ENCODE measurements at regions not wholly inside any gene's neighbourhood (a gene's known extent, or its start where the extent isn't known, plus 50 kb on each side); places are given as distances from the start of the nearest gene placed in this dataset.

DNA sequence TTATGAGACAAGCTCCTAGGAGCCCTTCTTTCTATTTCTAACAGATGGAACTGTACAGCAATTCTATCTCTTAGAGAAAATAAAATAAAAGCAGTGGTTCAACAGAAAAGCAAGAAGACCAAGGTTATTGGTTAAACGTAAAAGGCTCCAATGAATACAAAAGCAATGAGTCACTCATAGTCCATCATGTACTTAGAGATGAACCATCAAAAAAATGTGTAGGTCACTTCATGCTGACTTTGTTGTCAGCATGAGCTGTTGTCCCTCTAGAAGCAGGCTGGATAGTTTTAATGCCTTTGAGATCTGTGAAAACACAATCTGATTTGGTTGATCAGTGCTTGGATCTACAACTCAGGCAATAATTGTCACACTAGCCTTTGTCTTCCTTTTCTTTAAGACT, 378.6 kb upstream of the ANXA10 start:
- ATAC-seq (no peak), DNase-seq (no peak)
- intact Hi-C loops (cut with DNase I, micrococcal nuclease), result no loop called here
- no peaks in the 10 kb centered on the region for H3K27me3 Mint-ChIP-seq
- no peaks in the 10 kb centered on the region for H3K4me1 Mint-ChIP-seq
- no peak overlapping the region for H3K27ac Mint-ChIP-seq
- ChIA-PET POLR2A (no interaction called here), CTCF (interaction anchor here (0.5 kb wide), 1 partner anchor 1367 kb away, joined by 3 read pairs; no protein-coding TSS in a partner anchor)
- no peak overlapping the region for H3K4me3 Mint-ChIP-seq
- H3K9me3 Mint-ChIP-seq (ENCODE audit: low read depth), result peaks cover 2% of the 10 kb centered on the region
- no peaks in the 10 kb centered on the region for H3K36me3 Mint-ChIP-seq (ENCODE audit: low read depth)

DNA sequence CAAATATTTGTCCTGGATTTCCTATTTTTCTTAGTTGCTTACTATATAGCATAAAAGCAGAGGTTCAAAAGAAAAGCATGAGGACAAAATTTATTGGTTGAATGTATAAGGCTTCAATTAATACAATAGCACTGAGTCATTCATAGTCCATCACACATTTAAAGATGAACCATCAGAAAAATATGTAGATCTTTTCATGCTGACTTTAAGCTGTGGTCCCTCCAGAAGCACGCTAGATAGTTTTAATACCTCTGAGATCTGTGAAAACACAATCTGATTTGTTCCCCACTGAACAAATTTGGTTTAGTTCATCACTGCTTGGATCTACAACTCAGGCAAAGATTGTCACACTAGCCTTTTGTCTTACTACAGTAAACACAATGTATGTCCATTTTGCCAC, 377.2 kb upstream of the ANXA10 start:
- no peak overlapping the region for H3K4me3 Mint-ChIP-seq

DNA sequence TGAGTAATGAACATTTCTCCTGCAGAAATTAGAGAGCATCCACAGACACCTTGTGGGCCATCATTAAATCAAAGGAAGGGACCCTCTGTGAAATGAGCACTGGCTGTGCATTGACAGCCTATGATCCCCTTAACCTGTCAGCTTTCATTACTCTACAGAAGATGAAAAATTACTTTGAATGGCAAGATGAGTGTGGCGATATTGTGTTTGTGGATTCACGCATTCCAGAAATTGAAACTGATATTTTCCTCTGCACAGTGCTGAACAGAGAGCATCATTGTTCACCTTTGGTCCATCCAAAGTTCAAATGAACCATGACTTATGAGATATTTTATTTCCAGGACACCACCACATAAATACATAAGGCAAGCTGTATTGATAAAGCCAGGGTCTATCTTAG, 374.8 kb upstream of the ANXA10 start:
- Mint-ChIP-seq H3K36me3 (ENCODE audit: low read depth) (no peaks in the 10 kb centered on the region), H3K4me3 (no peak overlapping the region), H3K4me1 (no peaks in the 10 kb centered on the region), H3K9me3 (ENCODE audit: low read depth) (no peaks in the 10 kb centered on the region), H3K27me3 (no peaks in the 10 kb centered on the region), H3K27ac (no peak overlapping the region)
- ATAC-seq (no peak), DNase-seq (no peak)
- ChIA-PET CTCF (no interaction called here), POLR2A (no interaction called here)
- intact Hi-C loops (cut with DNase I, micrococcal nuclease), result no loop called here

More for the DNA sequence above, 377.2 kb upstream of the ANXA10 start:
- DNase-seq (no peak), ATAC-seq (no peak)
- no peak overlapping the region for H3K27ac Mint-ChIP-seq
- CTCF ChIA-PET, result no interaction called here
- intact Hi-C loops (cut with DNase I, micrococcal nuclease), result no loop called here
- POLR2A ChIA-PET, result interaction anchor here (0.5 kb wide), 1 partner anchor 1087 kb away, joined by 3 read pairs; no protein-coding TSS in a partner anchor
- no peaks in the 10 kb centered on the region for H3K36me3 Mint-ChIP-seq (ENCODE audit: low read depth)
- no peaks in the 10 kb centered on the region for H3K27me3 Mint-ChIP-seq
- no peaks in the 10 kb centered on the region for H3K4me1 Mint-ChIP-seq
- peaks cover 2% of the 10 kb centered on the region for H3K9me3 Mint-ChIP-seq (ENCODE audit: low read depth)

DNA sequence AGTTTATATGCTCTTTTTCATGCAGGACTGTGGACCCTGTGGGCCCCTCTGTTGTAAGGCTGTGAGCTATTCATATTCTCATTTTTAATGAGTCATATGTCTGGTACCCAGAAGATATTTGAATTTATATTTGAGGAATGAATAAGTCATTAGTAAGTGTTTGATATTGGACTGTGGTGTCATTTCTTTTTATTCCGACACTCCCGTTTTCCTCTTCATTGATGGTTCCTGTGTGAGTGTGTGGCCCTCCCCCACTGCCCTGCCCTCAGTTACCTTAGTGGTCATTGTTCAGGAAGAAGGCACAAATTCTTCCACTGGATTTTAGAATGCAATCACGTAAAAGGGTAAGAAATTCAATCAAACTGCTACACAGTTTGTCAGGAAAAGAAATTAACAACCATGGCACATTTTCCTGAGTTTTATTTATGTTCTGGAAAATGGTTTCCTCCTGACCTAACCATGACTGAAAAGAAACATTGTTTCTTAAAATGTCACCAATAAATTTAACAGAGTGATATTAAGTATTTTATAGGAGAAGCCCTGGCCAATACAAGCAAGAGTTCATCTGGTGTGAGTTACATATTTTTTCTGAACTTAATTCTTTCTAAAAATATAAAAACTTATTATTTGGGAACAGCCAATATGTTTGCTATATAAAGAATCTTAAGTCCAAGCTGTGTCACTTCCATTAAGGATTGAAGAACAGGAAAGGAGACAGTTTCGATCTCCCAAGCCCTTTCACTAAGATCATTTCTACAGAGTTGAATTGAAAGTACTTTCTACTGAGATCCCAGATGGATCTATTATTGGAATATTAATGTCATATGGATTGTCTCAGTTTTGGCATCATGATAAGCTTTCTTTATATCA, 370.5 kb upstream of the ANXA10 start:
- ChIA-PET CTCF (no interaction called here), POLR2A (no interaction called here)
- Mint-ChIP-seq H3K4me1 (no peaks in the 10 kb centered on the region), H3K36me3 (ENCODE audit: low read depth) (no peaks in the 10 kb centered on the region), H3K27me3 (no peaks in the 10 kb centered on the region), H3K4me3 (no peak overlapping the region), H3K27ac (no peak overlapping the region), H3K9me3 (ENCODE audit: low read depth) (peaks cover 8% of the 10 kb centered on the region)
- no peak for ATAC-seq
- intact Hi-C loops (cut with DNase I, micrococcal nuclease), result no loop called here
- no peak for DNase-seq

DNA sequence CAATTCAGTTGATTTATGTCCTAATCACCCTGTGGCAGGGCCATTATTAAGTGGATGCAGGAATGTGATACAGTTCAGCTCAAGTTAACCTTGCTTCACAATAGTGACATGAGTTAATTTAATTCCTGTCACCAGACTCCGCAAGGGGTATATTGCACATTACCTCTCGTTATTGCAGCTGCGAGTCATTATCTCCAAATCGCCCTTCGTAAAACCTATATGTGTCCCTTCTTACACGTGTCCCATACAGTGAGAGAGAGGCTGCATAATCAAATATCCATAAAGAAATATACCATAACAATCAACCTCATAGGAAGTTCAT, 369.9 kb upstream of the ANXA10 start:
- Mint-ChIP-seq H3K27me3 (no peaks in the 10 kb centered on the region), H3K4me1 (no peaks in the 10 kb centered on the region), H3K27ac (no peak overlapping the region), H3K36me3 (ENCODE audit: low read depth) (no peaks in the 10 kb centered on the region), H3K4me3 (no peak overlapping the region), H3K9me3 (ENCODE audit: low read depth) (peaks cover 8% of the 10 kb centered on the region)
- intact Hi-C loops (cut with DNase I, micrococcal nuclease), result no loop called here
- POLR2A ChIA-PET, result no interaction called here
- no peak for DNase-seq
- CTCF ChIA-PET, result no interaction called here
- no peak for ATAC-seq

DNA sequence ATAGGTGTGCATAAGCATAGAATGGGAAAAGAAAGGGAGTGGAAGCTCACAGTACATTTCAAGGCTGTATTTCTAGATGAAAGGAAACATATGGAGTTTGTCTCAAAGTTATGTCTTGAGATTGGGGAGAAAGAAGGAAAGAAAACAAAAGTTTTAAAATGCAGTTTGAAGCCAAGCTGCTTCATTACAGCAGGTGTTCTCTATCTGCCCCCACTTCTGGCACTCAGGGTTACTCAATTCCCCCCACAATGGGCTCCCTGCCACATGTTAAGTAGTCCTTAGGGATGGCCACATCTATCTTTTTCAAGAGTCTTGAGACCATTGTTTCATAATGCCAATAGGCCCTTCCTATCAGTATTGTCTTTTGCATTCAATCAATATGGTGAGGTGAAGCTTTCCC, 367.4 kb upstream of the ANXA10 start:
- CTCF ChIA-PET, result no interaction called here
- POLR2A ChIA-PET, result no interaction called here
- intact Hi-C loops (cut with DNase I, micrococcal nuclease), result no loop called here
- no peaks in the 10 kb centered on the region for H3K4me1 Mint-ChIP-seq
- no peaks in the 10 kb centered on the region for H3K27me3 Mint-ChIP-seq
- no peaks in the 10 kb centered on the region for H3K36me3 Mint-ChIP-seq (ENCODE audit: low read depth)
- ATAC-seq, result no peak
- peaks cover 13% of the 10 kb centered on the region for H3K9me3 Mint-ChIP-seq (ENCODE audit: low read depth)
- no peak for DNase-seq
- H3K4me3 Mint-ChIP-seq, result no peak overlapping the region
- no peak overlapping the region for H3K27ac Mint-ChIP-seq

DNA sequence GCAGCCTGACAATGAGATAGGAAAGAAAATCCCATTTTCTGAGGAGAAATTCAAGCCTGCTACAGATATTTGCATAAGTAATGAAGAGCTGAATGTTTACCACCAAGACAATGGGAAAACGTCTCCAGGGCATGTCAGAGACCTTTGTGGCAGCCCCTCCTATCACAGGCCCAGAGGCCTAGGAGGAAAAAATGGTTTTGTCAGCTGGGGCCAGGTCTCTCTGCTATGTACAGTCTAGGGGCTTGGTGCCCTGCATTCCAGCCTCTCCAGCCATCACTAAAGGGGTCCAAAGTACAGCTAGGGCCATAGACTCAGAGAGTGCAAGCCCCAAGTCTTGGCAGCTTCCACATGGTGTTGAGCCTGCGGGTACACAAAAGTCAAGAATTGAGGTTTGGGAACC, 361.6 kb upstream of the ANXA10 start:
- Mint-ChIP-seq H3K9me3 (ENCODE audit: low read depth) (peaks cover 30% of the 10 kb centered on the region), H3K4me3 (no peak overlapping the region), H3K27me3 (no peaks in the 10 kb centered on the region), H3K27ac (no peak overlapping the region), H3K4me1 (no peaks in the 10 kb centered on the region), H3K36me3 (ENCODE audit: low read depth) (no peaks in the 10 kb centered on the region)
- ChIA-PET POLR2A (no interaction called here), CTCF (interaction anchor here (0.8 kb wide), 1 partner anchor 1820 kb away, joined by 3 read pairs; no protein-coding TSS in a partner anchor)
- ATAC-seq (no peak), DNase-seq (no peak)
- intact Hi-C loops (cut with DNase I, micrococcal nuclease), result no loop called here

DNA sequence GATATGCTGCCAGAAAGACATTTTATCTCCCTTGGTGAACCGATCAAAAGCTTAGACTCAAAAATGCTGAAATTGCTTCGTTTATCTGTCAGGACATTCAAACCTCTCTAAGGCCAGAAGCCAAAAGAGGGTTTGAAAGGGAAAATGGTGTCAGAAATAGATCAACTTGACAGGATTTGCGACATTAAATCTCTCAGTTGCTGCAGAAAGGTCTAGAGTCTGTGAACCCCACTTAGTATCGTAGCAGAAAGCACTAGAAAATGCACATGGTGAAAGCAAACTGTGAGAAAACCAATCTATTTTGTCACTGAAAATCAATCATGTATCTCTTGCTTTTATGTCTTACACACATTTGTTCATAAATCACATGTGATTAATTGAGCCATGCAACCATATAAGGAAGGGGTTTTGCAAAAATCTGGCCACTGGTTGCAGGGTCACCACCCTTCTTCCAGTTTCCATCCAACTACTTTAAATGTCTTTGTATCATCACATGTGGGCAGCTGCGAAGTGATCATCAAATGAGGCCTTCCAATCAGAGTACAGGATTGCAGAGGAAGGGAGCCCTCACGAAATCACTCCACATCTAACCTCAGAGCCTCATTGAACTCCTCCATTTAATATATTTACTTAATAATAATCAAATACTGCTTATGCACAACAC, 347.2 kb upstream of the ANXA10 start:
- DNase-seq (no peak), ATAC-seq (no peak)
- CTCF ChIA-PET, result no interaction called here
- Mint-ChIP-seq H3K9me3 (ENCODE audit: low read depth) (peaks cover 5% of the 10 kb centered on the region), H3K4me1 (no peaks in the 10 kb centered on the region), H3K36me3 (ENCODE audit: low read depth) (no peaks in the 10 kb centered on the region), H3K4me3 (no peak overlapping the region), H3K27me3 (no peaks in the 10 kb centered on the region), H3K27ac (no peak overlapping the region)
- intact Hi-C loops (cut with DNase I, micrococcal nuclease), result no loop called here
- POLR2A ChIA-PET, result no interaction called here

DNA sequence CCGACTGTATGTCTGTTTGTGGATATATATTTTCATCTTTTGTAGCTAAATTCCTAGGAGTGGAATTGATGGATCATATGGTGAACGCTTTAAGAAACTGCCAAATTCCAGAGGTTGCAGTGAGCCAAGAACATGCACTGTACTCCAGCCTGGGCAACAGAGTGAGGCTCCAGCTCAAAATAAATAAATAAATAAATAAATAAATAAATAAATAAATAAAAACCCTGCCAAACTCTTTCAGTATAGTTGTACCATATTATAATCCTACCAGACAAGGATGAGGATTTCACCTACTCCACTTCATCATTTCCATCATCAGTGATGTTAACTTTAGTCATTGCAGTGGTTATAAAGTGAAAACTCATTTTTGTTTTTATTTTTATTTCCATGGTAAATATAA, 325.1 kb upstream of the ANXA10 start:
- Mint-ChIP-seq H3K4me1 (no peaks in the 10 kb centered on the region), H3K36me3 (ENCODE audit: low read depth) (no peaks in the 10 kb centered on the region), H3K4me3 (no peak overlapping the region), H3K27me3 (no peaks in the 10 kb centered on the region), H3K9me3 (ENCODE audit: low read depth) (peaks cover 10% of the 10 kb centered on the region), H3K27ac (no peak overlapping the region)
- no peak for ATAC-seq
- POLR2A ChIA-PET, result no interaction called here
- intact Hi-C loops (cut with DNase I, micrococcal nuclease), result no loop called here
- CTCF ChIA-PET, result no interaction called here
- DNase-seq, result no peak

DNA sequence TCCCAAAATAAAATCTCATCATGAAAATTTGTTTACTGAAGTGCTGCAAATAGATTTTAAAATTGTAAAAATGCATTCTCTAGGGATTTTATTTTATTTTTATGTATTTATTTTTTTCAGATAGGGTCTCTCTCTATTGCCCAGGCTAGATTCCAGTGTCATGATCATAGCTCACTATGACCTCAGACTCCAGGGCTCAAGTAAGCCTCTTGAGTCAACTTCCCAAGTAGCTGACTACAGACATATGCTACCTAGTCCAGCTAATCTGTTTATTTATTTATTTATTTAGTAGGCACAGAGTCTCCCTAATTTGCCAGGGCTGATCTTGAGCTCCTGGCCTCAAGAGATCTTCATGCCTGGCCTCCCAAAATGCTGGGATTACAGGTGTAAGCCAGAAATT, 317.7 kb upstream of the ANXA10 start:
- ATAC-seq (no peak), DNase-seq (no peak)
- H3K27ac Mint-ChIP-seq, result no peak overlapping the region
- CTCF ChIA-PET, result interaction anchor here (0.7 kb wide), 1 partner anchor 17 kb away, joined by 4 read pairs; no protein-coding TSS in a partner anchor
- H3K36me3 Mint-ChIP-seq (ENCODE audit: low read depth), result no peaks in the 10 kb centered on the region
- POLR2A ChIA-PET, result interaction anchor here (0.6 kb wide), 1 partner anchor 173 kb away, joined by 6 read pairs; no protein-coding TSS in a partner anchor
- H3K27me3 Mint-ChIP-seq, result no peaks in the 10 kb centered on the region
- H3K9me3 Mint-ChIP-seq (ENCODE audit: low read depth), result peaks cover 7% of the 10 kb centered on the region
- H3K4me3 Mint-ChIP-seq, result no peak overlapping the region
- H3K4me1 Mint-ChIP-seq, result no peaks in the 10 kb centered on the region
- intact Hi-C loops (cut with DNase I, micrococcal nuclease), result no loop called here

DNA sequence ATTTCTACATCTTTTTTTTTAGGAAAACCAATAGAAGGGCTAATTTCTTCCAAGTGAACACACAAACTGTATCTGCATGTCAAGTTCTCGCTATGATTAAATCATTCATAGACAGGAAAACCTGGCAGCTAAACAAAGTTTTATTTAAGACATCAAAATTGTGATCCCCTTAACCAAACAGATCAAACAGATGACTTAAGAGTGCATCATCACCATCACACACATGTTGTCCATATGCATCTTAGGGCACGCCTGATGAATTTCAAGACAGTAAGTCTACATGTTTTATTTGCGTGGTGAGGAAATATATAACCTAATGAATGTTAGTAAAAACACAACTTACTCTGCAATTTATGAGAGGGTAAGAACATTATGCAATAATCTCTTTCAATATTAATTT, 317.0 kb upstream of the ANXA10 start:
- ATAC-seq, result no peak
- ChIA-PET POLR2A (no interaction called here), CTCF (no interaction called here)
- intact Hi-C loops (cut with DNase I, micrococcal nuclease), result no loop called here
- no peaks in the 10 kb centered on the region for H3K27me3 Mint-ChIP-seq
- no peak for DNase-seq
- no peaks in the 10 kb centered on the region for H3K4me1 Mint-ChIP-seq
- H3K4me3 Mint-ChIP-seq, result no peak overlapping the region
- H3K9me3 Mint-ChIP-seq (ENCODE audit: low read depth), result peaks cover 7% of the 10 kb centered on the region
- no peaks in the 10 kb centered on the region for H3K36me3 Mint-ChIP-seq (ENCODE audit: low read depth)
- no peak overlapping the region for H3K27ac Mint-ChIP-seq

DNA sequence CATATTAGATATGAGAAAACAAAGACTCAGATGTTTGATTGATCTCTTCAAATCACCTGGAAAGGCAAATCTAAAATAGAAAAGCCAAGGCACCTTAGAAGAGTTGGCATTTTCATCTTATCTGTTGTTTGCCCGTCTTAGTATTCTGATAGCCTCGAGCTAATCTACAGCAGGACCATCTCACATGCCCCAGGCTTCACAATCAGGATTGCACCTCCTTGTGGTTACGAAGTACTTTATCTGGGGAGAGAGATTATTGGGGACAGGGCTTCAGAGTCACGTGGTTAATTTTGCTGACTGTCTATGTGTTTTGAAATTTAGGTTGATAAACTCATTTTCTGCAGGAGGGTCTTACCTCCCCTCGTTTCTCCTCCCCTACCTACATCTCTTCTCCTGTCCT, 313.1 kb upstream of the ANXA10 start:
- DNase-seq (no peak), ATAC-seq (no peak)
- intact Hi-C loops (cut with DNase I, micrococcal nuclease), result no loop called here
- CTCF ChIA-PET, result no interaction called here
- Mint-ChIP-seq H3K27me3 (no peaks in the 10 kb centered on the region), H3K27ac (no peak overlapping the region), H3K4me3 (no peak overlapping the region), H3K4me1 (no peaks in the 10 kb centered on the region), H3K9me3 (ENCODE audit: low read depth) (peaks cover 7% of the 10 kb centered on the region), H3K36me3 (ENCODE audit: low read depth) (no peaks in the 10 kb centered on the region)
- POLR2A ChIA-PET, result no interaction called here
